Left lobe of liver (tissue), 2 donors: ENCODE measurements at regions not wholly inside any gene's neighbourhood (a gene's known extent, or its start where the extent isn't known, plus 50 kb on each side); places are given as distances from the start of the nearest gene placed in this dataset.
"Not testable (repeated sequence)": the region's sequence is repeated elsewhere in the genome, so short reads cannot be mapped to it uniquely, and the experiment has no call there.

Experiments
- ATAC-seq: fragments of 200-7000 bp; cut with Tn5 transposase; one replicate; pipeline ENCODE4 v1.9.1; 2020; ENCODE audit warnings: mild to moderate bottlenecking, moderate library complexity
- DNase-seq: peaks from one replicate; pipeline ENCODE4 v3.0.0-alpha.2; 2020; ENCODE audit warnings: low spot score
- donor health status: DM: no; HTN: no; CAD: no; lungs with moderate emphysema.
- donor health status: DM: no; HTN: yes; CAD: no.

DNA sequence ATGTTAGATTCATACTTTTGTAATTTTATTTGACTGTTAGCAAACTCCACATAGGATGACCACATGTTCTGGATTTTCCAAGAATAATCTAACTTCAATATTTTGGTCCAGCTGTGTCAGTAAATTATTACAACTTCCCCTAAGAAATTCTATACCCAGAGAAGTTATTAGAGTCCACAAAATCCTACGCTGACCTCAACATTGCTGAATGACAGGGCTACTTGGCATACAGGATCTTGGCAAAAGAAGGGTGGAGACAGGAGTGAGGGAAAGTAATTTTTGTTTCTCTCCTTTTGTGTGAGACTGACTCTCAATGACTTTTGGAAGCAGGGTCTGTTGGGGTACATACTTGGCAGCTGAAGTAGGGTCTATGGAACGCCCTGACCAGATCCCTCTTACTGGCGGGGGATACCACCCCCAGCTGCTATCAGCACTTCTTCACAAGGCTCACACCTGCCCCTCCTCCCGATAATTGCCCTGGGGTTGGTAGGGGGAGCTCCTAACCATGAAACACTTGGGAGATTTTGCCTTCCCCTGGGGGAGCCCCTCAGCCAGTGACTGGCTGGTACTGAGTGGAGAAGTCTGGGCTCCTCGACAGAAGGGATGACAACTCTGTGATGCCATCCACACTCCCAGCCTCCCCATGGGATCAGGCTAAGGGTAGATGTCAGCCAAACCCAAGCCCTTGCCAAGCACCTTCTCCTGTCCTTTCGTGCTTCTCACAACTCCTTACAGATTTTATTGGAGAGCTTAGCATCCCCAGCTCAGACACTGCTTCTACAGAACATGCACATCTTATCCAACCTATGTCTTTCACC lies 110.6 kb upstream of the FHL2 start:
- ATAC-seq (no peak), DNase-seq (no peak)

DNA sequence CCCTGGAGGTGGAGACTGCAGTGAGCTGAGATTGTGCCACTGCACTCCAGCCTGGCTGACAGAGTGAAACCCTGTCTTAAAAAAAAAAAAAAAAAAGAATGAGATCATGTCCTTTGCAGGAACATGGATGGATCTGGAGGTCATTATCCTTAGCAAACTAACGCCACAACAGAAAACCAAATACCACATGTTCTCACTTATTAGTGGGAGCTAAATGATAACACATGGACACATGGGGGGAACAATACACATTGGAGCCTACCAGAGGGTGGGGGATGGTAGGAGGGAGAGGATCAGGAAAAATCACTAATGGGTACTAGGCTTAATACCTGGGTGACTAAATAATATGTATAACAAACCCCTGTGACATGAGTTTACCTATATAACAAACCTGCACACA lies 108.0 kb upstream of the FHL2 start:
- DNase-seq, ATAC-seq: not testable (repeated sequence)

GRCh38 chr2:105504459-105504858 lies 105.6 kb upstream of the FHL2 start:
- DNase-seq: no peak
- ATAC-seq: no peak

DNA sequence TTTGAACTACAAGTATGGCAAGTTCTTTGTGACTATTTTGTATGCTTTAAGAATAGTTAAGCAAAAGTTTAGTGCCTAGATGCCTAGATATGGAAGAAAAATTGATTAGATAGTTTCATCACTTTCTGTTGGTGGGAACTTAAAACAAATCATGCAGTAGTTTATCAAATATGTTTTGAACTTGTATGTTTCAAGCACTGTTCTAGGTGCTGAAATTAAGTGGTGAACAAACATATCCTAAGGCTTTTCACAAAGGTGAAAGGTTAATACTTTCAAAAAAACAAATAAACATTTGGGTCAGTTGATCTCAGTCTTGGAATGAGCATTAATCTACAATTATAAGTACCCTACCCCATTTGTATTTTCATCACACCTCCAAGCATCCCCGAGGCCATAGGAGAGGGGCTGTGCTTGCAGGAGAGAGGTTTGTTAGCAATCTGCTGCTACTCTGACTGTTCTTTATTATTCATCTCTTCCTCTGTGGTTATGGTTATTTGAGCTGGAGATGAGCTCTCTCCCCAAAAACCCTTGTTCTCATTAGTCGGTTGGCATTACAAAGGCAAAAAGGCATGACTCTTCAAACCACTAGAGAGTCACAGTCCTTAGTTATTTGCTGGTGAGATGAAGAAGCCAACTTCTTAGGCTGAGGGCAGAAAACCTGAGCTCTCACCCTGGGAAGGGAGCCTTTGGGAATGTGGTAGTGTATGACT lies 103.9 kb upstream of the FHL2 start:
- no peak for DNase-seq
- no peak for ATAC-seq

GRCh38 chr2:105498281-105498846 lies 99.5 kb upstream of the FHL2 start:
- DNase-seq (no peak), ATAC-seq (no peak)

GRCh38 chr2:105497094-105497493 lies 98.2 kb upstream of the FHL2 start:
- DNase-seq (no peak), ATAC-seq (no peak)

DNA sequence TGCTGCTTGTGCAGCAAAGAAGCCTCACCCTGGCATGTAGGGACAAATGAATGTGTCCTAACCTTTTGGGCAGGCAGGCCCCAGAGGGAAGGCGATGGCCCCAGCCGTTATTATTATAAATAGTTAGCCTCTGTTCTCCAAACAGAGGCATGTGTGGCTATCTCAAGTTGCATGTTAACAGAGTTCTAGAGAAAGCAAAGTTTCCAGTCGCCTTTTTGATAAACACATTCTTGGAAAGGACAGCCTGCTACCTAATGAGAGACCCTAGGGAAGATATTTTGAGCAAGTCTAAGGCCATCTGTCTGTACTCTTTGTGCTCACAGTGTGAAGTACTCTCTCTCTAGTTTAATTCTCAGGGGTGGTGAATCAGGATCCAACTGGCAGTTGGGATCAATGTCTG lies 97.4 kb upstream of the FHL2 start:
- ATAC-seq (no peak), DNase-seq (no peak)

GRCh38 chr2:105494683-105495425 lies 96.0 kb upstream of the FHL2 start:
- DNase-seq: no peak
- no peak for ATAC-seq

DNA sequence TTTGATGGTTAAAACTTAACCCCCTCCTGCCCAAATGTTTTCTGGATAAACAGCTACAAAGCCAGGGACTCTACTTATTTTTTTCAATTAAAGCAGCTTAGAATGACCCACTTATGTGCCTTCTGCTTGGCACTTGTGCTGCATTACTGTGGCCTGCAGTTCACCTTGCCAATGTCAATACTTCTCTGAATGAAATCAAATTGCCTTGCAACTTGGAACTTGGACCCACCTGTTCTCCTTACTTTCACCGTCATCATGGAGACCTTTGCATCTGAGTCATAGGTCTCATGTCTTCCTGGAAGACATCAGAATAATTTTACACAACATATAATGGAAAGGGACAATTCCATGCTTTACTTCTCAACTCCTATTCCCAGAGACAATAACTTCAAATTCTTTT lies 92.1 kb upstream of the FHL2 start:
- ATAC-seq (peak; percentile 76), DNase-seq (peak; percentile 76)

GRCh38 chr2:105490204-105490603 lies 91.4 kb upstream of the FHL2 start:
- DNase-seq: peak; percentile 80
- peak; percentile 87 for ATAC-seq

- no peak for ATAC-seq
- no peak for DNase-seq
Measured at GRCh38 chr2:105489168-105489878, 90.5 kb upstream of the FHL2 start.

DNA sequence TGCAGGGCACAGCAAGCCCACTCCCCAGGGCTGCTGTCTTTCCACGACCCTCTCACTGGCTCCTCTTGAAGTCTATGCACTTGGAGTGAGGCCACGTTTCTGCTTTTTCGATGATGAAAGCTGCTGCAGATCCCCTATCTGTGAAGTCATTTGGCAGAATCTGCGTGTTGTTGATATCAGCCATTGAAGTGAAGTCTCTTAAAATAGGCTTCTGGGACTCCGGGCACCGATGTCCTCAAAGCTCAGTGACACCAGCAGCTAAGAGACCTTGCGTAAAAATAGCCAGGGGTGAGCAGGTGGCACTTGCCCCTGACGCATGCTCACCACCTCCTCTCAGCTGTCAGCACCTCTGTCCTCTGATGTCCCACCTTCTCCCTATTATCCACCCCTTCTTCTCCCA lies 89.4 kb upstream of the FHL2 start:
- no peak for DNase-seq
- no peak for ATAC-seq

DNA sequence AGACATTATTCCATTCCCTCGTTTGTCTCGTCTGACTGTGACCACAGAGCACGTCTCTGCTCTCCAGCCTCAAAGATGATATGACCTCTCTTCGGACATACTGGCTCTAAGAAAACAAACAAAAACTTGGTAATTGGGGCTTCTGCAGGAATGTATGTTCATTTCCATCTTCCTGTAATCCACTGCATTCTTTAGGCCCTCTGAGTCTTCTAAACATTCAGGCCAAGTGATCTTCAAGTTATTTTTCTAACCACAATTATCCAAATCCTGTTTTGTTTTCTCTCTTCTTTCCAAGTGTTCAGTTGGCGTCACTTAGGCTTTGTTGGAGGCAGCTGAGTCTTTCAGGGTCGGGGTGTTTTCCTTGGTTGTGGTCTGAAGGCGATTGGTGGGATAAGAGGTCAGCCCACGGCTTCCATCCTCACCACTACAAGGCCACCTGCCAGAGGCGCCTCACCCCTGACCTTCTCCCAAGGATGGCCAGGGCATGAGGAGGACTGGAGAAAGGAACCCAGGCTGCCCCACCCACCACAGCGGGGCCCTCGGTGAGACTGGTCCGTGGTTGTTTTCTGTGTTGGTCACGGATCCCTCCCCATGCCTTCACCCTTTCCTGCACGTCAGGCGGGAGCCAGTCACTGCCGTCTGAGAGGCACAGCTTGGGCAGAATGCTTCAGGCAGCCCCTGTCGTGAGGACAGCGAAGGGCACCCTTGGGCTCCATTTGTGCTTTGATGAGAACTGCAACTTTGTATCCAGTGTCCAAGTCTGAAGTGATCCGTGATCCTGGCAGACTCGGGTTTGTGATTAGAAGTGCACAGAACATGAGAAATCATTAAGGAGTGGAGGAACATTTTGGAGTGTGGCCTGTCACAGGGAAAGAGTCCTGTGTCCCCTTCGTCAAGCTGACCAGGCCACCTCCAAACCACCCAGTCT lies 88.6 kb upstream of the FHL2 start:
- no peak for DNase-seq

GRCh38 chr2:105486762-105487141 lies 87.9 kb upstream of the FHL2 start:
- ATAC-seq (no peak), DNase-seq (no peak)

More for the DNA sequence above, 88.6 kb upstream of the FHL2 start:
- no peak for ATAC-seq

DNA sequence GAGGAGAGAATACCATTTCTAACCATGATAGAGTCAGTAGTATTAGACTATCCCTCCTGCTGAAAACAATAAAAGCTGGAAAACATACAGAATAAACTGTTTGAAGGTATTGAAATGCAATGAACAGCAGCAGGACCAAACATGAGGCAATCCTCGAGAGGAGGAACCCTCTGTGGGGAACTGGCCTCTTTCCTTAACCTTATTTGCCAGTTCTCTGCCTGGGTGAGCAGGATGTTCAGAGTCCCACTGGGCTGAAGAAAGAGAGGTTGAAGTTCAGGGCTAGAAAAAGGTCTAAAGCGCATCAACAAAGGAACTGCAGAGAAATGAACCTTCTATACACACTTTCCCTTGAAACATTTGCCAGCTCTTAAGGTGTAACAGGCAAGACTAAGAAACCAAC lies 79.8 kb upstream of the FHL2 start:
- no peak for DNase-seq
- ATAC-seq: no peak

- DNase-seq, ATAC-seq: not testable (repeated sequence)
Measured at GRCh38 chr2:105477050-105477620, 78.3 kb upstream of the FHL2 start.

GRCh38 chr2:105473011-105473410 lies 74.2 kb upstream of the FHL2 start:
- ATAC-seq (no peak), DNase-seq (no peak)

DNA sequence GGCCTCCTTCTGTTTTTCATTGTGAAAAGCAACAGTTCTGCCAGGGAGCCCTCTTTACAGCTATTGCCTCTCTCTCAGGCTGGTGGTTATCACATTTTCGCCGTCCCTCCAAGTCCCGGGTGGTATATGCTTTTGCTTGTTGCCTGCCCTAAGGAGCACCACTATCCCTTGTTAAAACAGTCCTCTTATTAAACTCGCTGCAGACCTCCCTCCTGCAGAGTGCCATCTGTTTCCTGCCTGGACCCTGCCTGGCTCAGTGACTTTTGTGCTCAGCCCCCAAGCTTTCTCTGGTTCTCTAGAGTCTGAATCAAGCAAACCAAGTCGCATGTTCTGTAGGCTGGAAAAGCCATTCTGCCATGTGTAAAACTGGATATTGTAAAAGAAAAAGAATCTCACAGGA lies 72.1 kb upstream of the FHL2 start:
- no peak for DNase-seq
- no peak for ATAC-seq

DNA sequence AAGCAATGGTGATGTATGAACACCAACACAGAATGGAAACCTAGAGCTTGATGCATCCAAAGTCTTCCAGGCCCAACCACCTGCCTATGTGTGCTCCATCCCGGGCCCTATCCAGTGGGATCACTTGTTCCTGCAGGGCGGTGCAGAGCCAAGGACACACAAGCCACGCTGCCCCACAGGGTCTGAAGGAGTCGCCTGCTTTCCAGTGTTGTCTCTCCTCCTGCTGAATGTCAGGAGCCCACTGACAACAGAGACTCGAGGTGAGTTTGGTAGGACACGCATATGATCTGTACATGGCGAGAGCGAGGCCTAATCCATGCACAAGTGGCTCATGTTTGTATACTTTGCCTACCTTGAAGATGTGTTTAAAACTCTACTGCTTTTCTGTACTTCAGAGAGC lies 70.9 kb upstream of the FHL2 start:
- ATAC-seq: no peak
- no peak for DNase-seq
